CD4-positive, CD25-positive, alpha-beta regulatory T cell (primary cell): ENCODE measurements at regions not wholly inside any gene's neighbourhood (a gene's known extent, or its start where the extent isn't known, plus 50 kb on each side); places are given as distances from the start of the nearest gene placed in this dataset.

Experiments used
- ATAC-seq, 2 donors: fragments of 150-1000 bp; cut with Tn5 transposase; one replicate each; pipeline ENCODE4 v1.10.0; 2021; ENCODE audit warnings: low read depth in 2 of 2, moderate number of reproducible peaks in 2 of 2, moderate library complexity in 1 of 2
- DNase-seq, 3 donors: peaks; one replicate each; pipeline versions ENCODE4 v3.0.0 to v3.0.0-alpha.2; 2012 to 2022; ENCODE audit warnings: mixed read lengths in 1 of 3
- H3K27ac ChIP-seq: one replicate; pipeline ENCODE4 v1.7.0; 2013; ENCODE audit warnings: mild to moderate bottlenecking, low read length; ENCODE audit not compliant: insufficient read depth, poor library complexity, severe bottlenecking
- H3K27me3 ChIP-seq: one replicate; pipeline ENCODE4 v1.7.0; 2013; ENCODE audit warnings: low read length; ENCODE audit not compliant: control insufficient read depth, insufficient read depth
- H3K36me3 ChIP-seq: one replicate; pipeline ENCODE4 v1.7.0; 2013; ENCODE audit warnings: mild to moderate bottlenecking, low read length, moderate library complexity; ENCODE audit not compliant: control insufficient read depth, insufficient read depth
- H3K4me1 ChIP-seq: 2 replicates; pipeline ENCODE4 v1.7.0; 2013; ENCODE audit warnings: mild to moderate bottlenecking, low read length; ENCODE audit not compliant: insufficient read depth, control insufficient read depth, poor library complexity, severe bottlenecking
- H3K4me3 ChIP-seq: one replicate; pipeline ENCODE4 v1.7.0; 2013; ENCODE audit warnings: low read depth, mild to moderate bottlenecking, low read length, moderate library complexity
- H3K9me3 ChIP-seq, 2 experiments: 1 replicate in 1 of 2; 2 replicates in 1 of 2; pipeline ENCODE4 v1.7.0; 2013; ENCODE audit warnings: low read length in 2 of 2, mild to moderate bottlenecking in 1 of 2, moderate library complexity in 1 of 2; ENCODE audit not compliant: control insufficient read depth in 2 of 2
- H3K27ac Mint-ChIP-seq, 3 donors: one replicate each; pipeline ENCODE4 v1.8.0; 2020 to 2022; ENCODE audit warnings: mild to moderate bottlenecking in 3 of 3, mixed read lengths in 3 of 3, moderate library complexity in 2 of 3
- H3K27me3 Mint-ChIP-seq: one replicate; pipeline ENCODE4 v1.8.0; 2022; ENCODE audit warnings: mild to moderate bottlenecking, mixed read lengths
- H3K36me3 Mint-ChIP-seq: one replicate; pipeline ENCODE4 v1.8.0; 2020; ENCODE audit warnings: mixed read lengths
- H3K4me1 Mint-ChIP-seq, 4 donors: one replicate each; pipeline ENCODE4 v1.8.0; 2020 to 2022; ENCODE audit warnings: mixed read lengths in 4 of 4, mild to moderate bottlenecking in 1 of 4
- H3K4me3 Mint-ChIP-seq, 4 donors: one replicate each; pipeline ENCODE4 v1.8.0; 2020 to 2022; ENCODE audit warnings: mild to moderate bottlenecking in 4 of 4, mixed read lengths in 4 of 4, moderate library complexity in 3 of 4
- H3K9me3 Mint-ChIP-seq, 7 donors: one replicate each; pipeline ENCODE4 v1.8.0; 2020 to 2022; ENCODE audit warnings: mixed read lengths in 7 of 7, mild to moderate bottlenecking in 3 of 7, moderate library complexity in 2 of 7

- no peaks in the 10 kb centered on the region for H3K4me1 ChIP-seq
Observed at GRCh38 chr1:106217765-106218164, 838.7 kb upstream of the PRMT6 start.

DNA sequence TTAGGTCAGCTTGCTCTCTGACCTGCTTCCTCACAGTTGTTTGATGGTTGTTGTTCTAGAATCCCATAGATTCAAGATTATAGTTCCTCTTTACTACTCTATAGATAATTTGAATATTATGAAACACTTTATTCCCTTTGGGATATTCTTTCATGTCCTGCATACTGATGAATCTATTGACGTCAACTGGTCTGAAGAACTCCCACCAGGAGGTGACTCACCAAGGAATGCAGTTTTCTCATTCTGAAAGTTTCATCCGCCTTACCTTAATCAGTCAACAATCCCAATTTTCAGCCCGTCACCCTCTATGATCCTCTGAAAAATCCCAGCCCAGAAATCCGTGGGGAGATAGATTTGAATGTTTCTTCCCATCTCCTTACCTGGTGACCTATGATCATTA, 834.1 kb upstream of the PRMT6 start:
- Histone ChIP-seq H3K4me1 (no peaks in the 10 kb centered on the region), H3K9me3 (no peaks in the 10 kb centered on the region), H3K27me3 (no peaks in the 10 kb centered on the region), H3K36me3 (no peaks in the 10 kb centered on the region), H3K27ac (no peak overlapping the region), H3K4me3 (no peak overlapping the region)
- Mint-ChIP-seq H3K4me1 (no peaks in the 10 kb centered on the region), H3K4me3 (no peak overlapping the region), H3K9me3 (peaks cover 0 to 15% (median 3%) of the 10 kb centered on the region in 7 donors), H3K36me3 (no peaks in the 10 kb centered on the region), H3K27ac (no peak overlapping the region), H3K27me3 (no peaks in the 10 kb centered on the region)
- DNase-seq (no peak), ATAC-seq (no peak)

More at GRCh38 chr1:106217765-106218164, 838.7 kb upstream of the PRMT6 start:
- H3K36me3 ChIP-seq: no peaks in the 10 kb centered on the region
- H3K9me3 ChIP-seq: no peaks in the 10 kb centered on the region
- no peak overlapping the region for H3K27ac Mint-ChIP-seq
- no peaks in the 10 kb centered on the region for H3K36me3 Mint-ChIP-seq
- H3K27me3 Mint-ChIP-seq: no peaks in the 10 kb centered on the region
- peaks cover 0 to 18% (median 4%) of the 10 kb centered on the region in 7 donors for H3K9me3 Mint-ChIP-seq
- no peak overlapping the region for H3K4me3 ChIP-seq
- H3K4me3 Mint-ChIP-seq: no peak overlapping the region
- ATAC-seq (no peak), DNase-seq (no peak)
- no peaks in the 10 kb centered on the region for H3K4me1 Mint-ChIP-seq
- no peak overlapping the region for H3K27ac ChIP-seq
- H3K27me3 ChIP-seq: no peaks in the 10 kb centered on the region

DNA sequence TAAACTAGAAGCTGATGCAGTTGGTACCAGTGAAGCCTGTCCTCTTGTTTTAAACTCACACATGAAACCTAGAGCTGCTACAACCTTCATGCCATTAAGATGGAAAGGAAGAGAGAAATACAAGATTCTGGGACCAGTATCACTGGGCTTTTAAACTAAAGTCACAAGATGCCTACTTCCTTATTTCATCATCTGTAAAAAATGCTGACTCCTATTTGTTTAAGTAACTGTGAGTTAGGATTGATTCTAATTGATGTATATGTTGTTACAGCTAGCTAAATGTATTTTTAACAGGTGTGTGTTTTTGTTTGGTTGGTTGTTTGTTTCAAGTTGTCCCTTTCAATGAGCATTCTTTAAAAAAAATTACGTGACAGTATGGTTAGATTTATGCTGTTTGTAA, 833.3 kb upstream of the PRMT6 start:
- Histone ChIP-seq H3K36me3 (no peaks in the 10 kb centered on the region), H3K9me3 (no peaks in the 10 kb centered on the region), H3K27ac (no peak overlapping the region), H3K4me3 (no peak overlapping the region), H3K4me1 (no peaks in the 10 kb centered on the region), H3K27me3 (no peaks in the 10 kb centered on the region)
- DNase-seq (no peak), ATAC-seq (no peak)
- peaks cover 0 to 19% (median 3%) of the 10 kb centered on the region in 7 donors for H3K9me3 Mint-ChIP-seq
- no peaks in the 10 kb centered on the region for H3K27me3 Mint-ChIP-seq
- H3K4me3 Mint-ChIP-seq: no peak overlapping the region
- H3K27ac Mint-ChIP-seq: no peak overlapping the region
- no peaks in the 10 kb centered on the region for H3K4me1 Mint-ChIP-seq
- no peaks in the 10 kb centered on the region for H3K36me3 Mint-ChIP-seq

DNA sequence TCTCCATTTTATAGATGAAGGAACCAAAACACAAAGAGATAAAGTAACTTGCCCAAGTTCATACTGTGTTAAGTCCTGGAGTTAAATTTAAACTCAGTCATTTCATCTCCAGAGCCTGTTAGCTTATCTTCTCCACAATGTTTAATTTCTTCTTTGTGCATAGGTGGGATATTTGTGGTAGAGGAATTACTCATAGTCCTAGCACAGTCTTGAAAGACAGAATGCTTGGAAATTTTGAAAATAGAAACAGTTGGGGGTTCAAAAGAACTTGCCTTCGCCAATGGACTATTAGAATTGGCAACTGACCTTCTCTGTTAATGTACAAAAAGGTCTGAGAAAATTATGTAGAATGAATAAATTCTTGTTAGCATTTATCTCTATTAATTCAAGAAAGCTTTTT, 832.0 kb upstream of the PRMT6 start:
- Mint-ChIP-seq H3K36me3 (no peaks in the 10 kb centered on the region), H3K4me1 (no peaks in the 10 kb centered on the region), H3K27ac (no peak overlapping the region), H3K27me3 (no peaks in the 10 kb centered on the region), H3K4me3 (no peak overlapping the region), H3K9me3 (peaks cover 0 to 19% (median 4%) of the 10 kb centered on the region in 7 donors)
- ATAC-seq (no peak), DNase-seq (no peak)
- no peak overlapping the region for H3K4me3 ChIP-seq
- no peaks in the 10 kb centered on the region for H3K9me3 ChIP-seq
- no peaks in the 10 kb centered on the region for H3K4me1 ChIP-seq
- H3K36me3 ChIP-seq: no peaks in the 10 kb centered on the region
- H3K27me3 ChIP-seq: no peaks in the 10 kb centered on the region
- H3K27ac ChIP-seq: no peak overlapping the region

GRCh38 chr1:106225403-106225802, 831.1 kb upstream of the PRMT6 start:
- no peaks in the 10 kb centered on the region for H3K4me1 Mint-ChIP-seq
- no peak overlapping the region for H3K27ac ChIP-seq
- H3K27ac Mint-ChIP-seq: no peak overlapping the region

GRCh38 chr1:106226550-106226949, 829.9 kb upstream of the PRMT6 start:
- no peak overlapping the region for H3K4me3 ChIP-seq
- Mint-ChIP-seq H3K4me3 (no peak overlapping the region), H3K27ac (no peak overlapping the region), H3K27me3 (no peaks in the 10 kb centered on the region), H3K36me3 (no peaks in the 10 kb centered on the region), H3K9me3 (peaks cover 0 to 7% (median 2%) of the 10 kb centered on the region in 7 donors), H3K4me1 (no peaks in the 10 kb centered on the region)
- H3K9me3 ChIP-seq: no peaks in the 10 kb centered on the region
- no peaks in the 10 kb centered on the region for H3K36me3 ChIP-seq
- no peaks in the 10 kb centered on the region for H3K4me1 ChIP-seq
- DNase-seq: no peak
- no peaks in the 10 kb centered on the region for H3K27me3 ChIP-seq
- no peak for ATAC-seq
- no peak overlapping the region for H3K27ac ChIP-seq

More at GRCh38 chr1:106225403-106225802, 831.1 kb upstream of the PRMT6 start:
- Histone ChIP-seq H3K9me3 (no peaks in the 10 kb centered on the region), H3K36me3 (no peaks in the 10 kb centered on the region), H3K4me3 (no peak overlapping the region), H3K4me1 (no peaks in the 10 kb centered on the region), H3K27me3 (no peaks in the 10 kb centered on the region)
- H3K4me3 Mint-ChIP-seq: no peak overlapping the region
- ATAC-seq (no peak), DNase-seq (no peak)
- peaks cover 0 to 16% (median 4%) of the 10 kb centered on the region in 7 donors for H3K9me3 Mint-ChIP-seq
- no peaks in the 10 kb centered on the region for H3K36me3 Mint-ChIP-seq
- no peaks in the 10 kb centered on the region for H3K27me3 Mint-ChIP-seq

DNA sequence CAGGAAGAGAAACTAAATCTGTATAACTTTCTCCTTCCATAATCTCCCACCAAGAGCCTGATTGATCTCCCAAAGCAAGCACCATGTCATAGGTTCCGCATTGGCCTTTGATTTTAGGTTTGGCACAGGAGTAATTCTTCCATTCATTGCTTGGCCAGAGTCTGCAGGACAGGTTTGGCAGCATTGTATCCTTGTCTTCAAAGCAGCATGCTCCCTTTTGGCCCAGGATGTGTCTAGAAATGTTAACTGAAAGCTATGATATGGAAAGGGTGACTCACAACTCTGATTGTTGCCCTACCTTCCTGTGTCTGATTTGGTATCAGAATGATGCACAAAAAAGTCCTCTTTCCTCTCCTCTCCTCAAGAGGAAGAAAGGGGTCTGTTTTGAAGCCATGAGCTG, 824.3 kb upstream of the PRMT6 start:
- Histone ChIP-seq H3K27ac (no peak overlapping the region), H3K4me1 (no peaks in the 10 kb centered on the region), H3K4me3 (no peak overlapping the region), H3K9me3 (peaks cover 0 to 2% of the 10 kb centered on the region in 2 experiments), H3K27me3 (no peaks in the 10 kb centered on the region), H3K36me3 (no peaks in the 10 kb centered on the region)
- H3K36me3 Mint-ChIP-seq: no peaks in the 10 kb centered on the region
- no peak overlapping the region for H3K4me3 Mint-ChIP-seq
- peaks cover 0 to 8% (median 5%) of the 10 kb centered on the region in 7 donors for H3K9me3 Mint-ChIP-seq
- DNase-seq (no peak), ATAC-seq (no peak)
- no peaks in the 10 kb centered on the region for H3K27me3 Mint-ChIP-seq
- no peaks in the 10 kb centered on the region for H3K4me1 Mint-ChIP-seq
- no peak overlapping the region for H3K27ac Mint-ChIP-seq

GRCh38 chr1:106233511-106233910, 823.0 kb upstream of the PRMT6 start:
- no peaks in the 10 kb centered on the region for H3K27me3 Mint-ChIP-seq
- DNase-seq: no peak
- peaks cover 0 to 9% (median 6%) of the 10 kb centered on the region in 7 donors for H3K9me3 Mint-ChIP-seq
- no peaks in the 10 kb centered on the region for H3K4me1 Mint-ChIP-seq
- no peak overlapping the region for H3K4me3 Mint-ChIP-seq
- no peak overlapping the region for H3K27ac ChIP-seq
- peaks cover 0 to 2% of the 10 kb centered on the region in 2 experiments for H3K9me3 ChIP-seq
- H3K27me3 ChIP-seq: no peaks in the 10 kb centered on the region
- no peaks in the 10 kb centered on the region for H3K4me1 ChIP-seq
- H3K27ac Mint-ChIP-seq: no peak overlapping the region
- no peak overlapping the region for H3K4me3 ChIP-seq
- ATAC-seq: no peak
- no peaks in the 10 kb centered on the region for H3K36me3 ChIP-seq
- no peaks in the 10 kb centered on the region for H3K36me3 Mint-ChIP-seq
